ENCODE measurements at regions not wholly inside any gene's neighbourhood (a gene's known extent, or its start where the extent isn't known, plus 50 kb on each side); places are given as distances from the start of the nearest gene placed in this dataset.

- H2AK5ac ChIP-seq (ENCODE audit: insufficient read length, low read length): no peak overlapping the region
- H3K9me3 Mint-ChIP-seq: peaks cover 6 to 9% of the 10 kb centered on the region in 2 experiments; a peak in 3 of 5 replicates
These were observed 65.9 kb upstream of the TCF7L2 start for GRCh38 chr10:112884179-112884504.

More at GRCh38 chr10:112884179-112884504, 65.9 kb upstream of the TCF7L2 start:
- Histone ChIP-seq H2BK20ac (ENCODE audit: low read depth, low read length, poor library complexity, severe bottlenecking) (no peak overlapping the region), H3K4ac (ENCODE audit: low read depth, low read length) (no peak overlapping the region), H3K23me2 (ENCODE audit: insufficient read length, low read depth, low read length, poor library complexity, severe bottlenecking) (peaks cover 4% of the 10 kb centered on the region), H2BK5ac (ENCODE audit: insufficient read length, low read length) (no peak overlapping the region), H3K27ac (ENCODE audit: insufficient read length, low read depth, low read length) (no peak overlapping the region), H4K91ac (ENCODE audit: insufficient read length, low read depth, low read length) (no peak overlapping the region), H2BK120ac (ENCODE audit: low read depth, low read length, poor library complexity, severe bottlenecking) (no peak overlapping the region), H3K23ac (ENCODE audit: insufficient read length, low read depth, low read length) (no peak overlapping the region), H3K9me3 (ENCODE audit: control insufficient read depth, low read depth, low read length) (no peaks in the 10 kb centered on the region), H3K79me2 (ENCODE audit: insufficient read depth, low read length) (no peaks in the 10 kb centered on the region), H3K4me1 (ENCODE audit: insufficient read depth, low read length) (peaks cover 2% of the 10 kb centered on the region; the same call in 1 of the 2 replicates), H3K9ac (ENCODE audit: extremely low read depth, insufficient read length, low read length) (no peak overlapping the region), H2BK12ac (ENCODE audit: insufficient read length, low read depth, low read length) (no peak overlapping the region), H4K20me1 (ENCODE audit: control insufficient read depth, insufficient read depth, insufficient read length) (no peaks in the 10 kb centered on the region), H3T11ph (ENCODE audit: low read length) (no peak overlapping the region), H3K56ac (ENCODE audit: insufficient read length, low read depth, low read length) (no peak overlapping the region), H4K8ac (replicated peaks; ENCODE audit: insufficient read length, low read depth, low read length) (no peak overlapping the region), H2BK15ac (ENCODE audit: low read depth, low read length) (no peak overlapping the region), H3K4me2 (ENCODE audit: insufficient read depth, insufficient read length, low read length) (no peak overlapping the region), H3K79me1 (ENCODE audit: insufficient read depth, low read depth, low read length, poor library complexity, severe bottlenecking) (no peaks in the 10 kb centered on the region), H4K5ac (ENCODE audit: insufficient read length, low read depth, low read length) (no peak overlapping the region), H3K14ac (ENCODE audit: insufficient read depth, low read length) (no peak overlapping the region), H3K18ac (ENCODE audit: insufficient read length, low read depth, low read length) (no peak overlapping the region), H2AFZ (ENCODE audit: low read length) (no peak overlapping the region), H3K27me3 (ENCODE audit: insufficient read depth, low read length) (no peaks in the 10 kb centered on the region)
- Mint-ChIP-seq H3K36me3 (ENCODE audit: insufficient read depth in 1 of 3, low read depth in 3 of 3) (peaks cover 0 to 2% (median 0%) of the 10 kb centered on the region in 3 experiments; a peak in 1 of 7 replicates), H3K4me3 (no peak overlapping the region), H3K27me3 (ENCODE audit: low read depth) (peaks cover 10% of the 10 kb centered on the region), H3K27ac (no peak overlapping the region), H3K4me1 (peaks cover 36 to 43% of the 10 kb centered on the region in 2 experiments)
- DNase-seq: no peak
- TF ChIP-seq CTCF (conservative IDR thresholded peaks at IDR 0.05): no peak

Measured in H9 (cell line).